DMS153 (cell line): ENCODE measurements at regions not wholly inside any gene's neighbourhood (a gene's known extent, or its start where the extent isn't known, plus 50 kb on each side); places are given as distances from the start of the nearest gene placed in this dataset.
A peak's percentile ranks its signal among the peaks of the same experiment; 100 is the strongest.

Experiments
- DNase-seq: peaks from one replicate; lab custom pipeline; 2025; lab: John Stamatoyannopoulos, UW

DNA sequence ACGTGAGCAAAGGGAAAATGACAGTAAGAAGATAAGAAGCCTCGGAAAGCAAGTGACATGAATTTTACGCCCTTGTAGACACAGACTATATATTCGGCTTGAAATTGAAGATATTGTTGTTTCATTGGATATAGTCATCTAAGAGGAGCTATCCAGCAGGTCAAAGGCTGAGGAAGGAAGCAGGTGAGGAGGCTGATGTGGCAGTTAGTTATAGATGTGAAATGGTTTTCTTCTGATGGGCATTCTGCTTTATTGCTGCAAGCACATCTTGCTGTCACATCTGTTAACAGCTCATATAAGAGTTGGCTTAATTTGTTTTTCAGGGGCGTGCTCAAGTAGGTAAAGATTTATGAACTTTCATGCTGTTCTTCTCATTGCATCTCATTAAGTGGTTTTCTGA is 146.1 kb downstream of the KLF5 start:
- no peak for DNase-seq

DNA sequence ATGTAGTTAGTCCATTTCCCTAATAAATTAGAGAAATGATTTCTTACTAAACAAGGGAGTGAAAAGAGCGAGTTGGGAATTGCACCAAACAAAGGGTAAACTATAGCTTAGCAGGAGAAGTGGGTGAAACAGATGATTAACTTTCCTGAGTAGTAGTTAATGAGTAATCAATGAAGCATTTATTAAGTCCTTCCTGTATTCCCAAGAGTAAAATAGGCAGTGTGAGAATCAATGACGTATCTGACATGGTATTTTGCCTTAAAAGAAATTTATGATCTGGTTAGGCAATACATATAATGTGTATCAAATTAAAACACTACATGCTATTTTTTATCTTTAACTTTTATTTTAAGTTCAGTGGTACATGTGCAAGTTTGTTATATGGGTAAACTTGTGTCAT is 142.8 kb downstream of the KLF5 start:
- DNase-seq = no peak

DNA sequence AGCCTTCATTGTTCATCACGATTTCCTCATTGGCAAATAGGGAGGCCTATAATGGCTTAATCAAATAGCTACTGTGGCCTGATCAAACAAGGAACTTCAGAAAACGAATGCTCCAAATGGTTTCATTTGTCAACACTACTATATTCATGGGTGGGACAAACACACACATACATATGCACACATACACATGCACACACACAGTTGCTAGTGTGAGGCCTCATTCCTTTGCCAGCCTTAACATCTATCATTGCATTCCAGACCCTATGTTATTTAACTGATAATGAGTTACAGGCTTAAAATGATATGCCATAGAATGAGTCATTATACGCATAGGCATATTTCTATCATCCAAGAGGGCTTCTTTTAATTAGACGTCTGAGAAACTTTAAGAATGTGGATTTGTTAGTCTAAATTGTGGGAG is 140.2 kb downstream of the KLF5 start:
- peak; percentile 75 for DNase-seq

DNA sequence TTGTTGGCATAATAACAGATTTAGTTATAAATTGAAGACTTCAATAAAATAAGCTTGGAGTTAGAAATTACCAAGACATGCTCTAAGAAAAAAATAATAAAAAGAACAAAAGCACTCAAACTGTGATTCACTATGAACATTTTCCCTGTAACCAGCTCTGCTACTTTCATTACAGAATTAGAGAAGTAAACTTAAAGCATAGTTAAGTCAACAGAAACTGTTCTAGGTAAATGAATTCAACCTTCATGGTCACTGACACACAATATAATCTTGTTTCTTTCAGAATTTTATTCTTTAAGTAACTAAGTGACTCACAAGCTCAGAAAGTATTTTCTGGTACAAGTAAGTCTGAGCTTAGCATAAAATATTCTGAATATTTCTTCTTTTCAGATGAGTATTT is 136.3 kb downstream of the KLF5 start:
- DNase-seq = no peak

DNA sequence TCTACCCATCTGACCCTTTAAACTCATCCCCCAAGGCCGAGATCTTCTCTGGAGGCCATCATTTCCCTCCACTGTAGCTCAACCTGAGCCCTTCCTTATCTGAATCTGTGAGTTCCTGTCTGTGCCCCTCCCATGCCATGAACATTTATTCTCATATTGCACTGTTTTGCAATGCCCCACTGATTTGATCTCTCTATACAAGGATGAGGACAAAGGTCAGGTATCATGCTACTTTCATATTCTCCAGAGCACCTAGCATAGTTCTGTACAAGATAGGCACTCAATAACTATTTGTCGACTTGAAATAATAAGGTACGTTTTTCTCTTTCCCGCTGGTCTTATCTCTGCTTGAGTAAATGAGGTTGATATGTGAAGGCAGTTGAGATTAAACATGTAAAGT is 135.5 kb downstream of the KLF5 start:
- no peak for DNase-seq

DNA sequence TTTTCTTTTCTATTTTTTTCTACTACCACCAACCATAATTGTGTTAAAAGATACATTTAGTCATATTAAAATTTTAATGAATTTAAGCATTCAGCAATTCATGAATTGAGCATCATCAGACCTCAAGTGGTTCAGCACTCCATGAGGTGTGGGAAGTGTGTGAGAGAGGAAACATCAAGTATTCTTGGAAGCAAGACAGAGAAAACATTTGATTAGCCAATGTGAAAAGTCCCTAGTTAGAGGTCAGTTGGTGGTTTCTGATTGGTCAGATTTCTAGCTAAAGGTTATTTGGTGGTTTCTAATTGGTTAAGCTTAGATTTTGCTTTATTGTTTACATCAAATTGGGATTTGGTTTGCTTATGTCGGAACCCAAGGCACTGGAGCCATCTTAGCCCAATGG is 134.7 kb downstream of the KLF5 start:
- no peak for DNase-seq

DNA sequence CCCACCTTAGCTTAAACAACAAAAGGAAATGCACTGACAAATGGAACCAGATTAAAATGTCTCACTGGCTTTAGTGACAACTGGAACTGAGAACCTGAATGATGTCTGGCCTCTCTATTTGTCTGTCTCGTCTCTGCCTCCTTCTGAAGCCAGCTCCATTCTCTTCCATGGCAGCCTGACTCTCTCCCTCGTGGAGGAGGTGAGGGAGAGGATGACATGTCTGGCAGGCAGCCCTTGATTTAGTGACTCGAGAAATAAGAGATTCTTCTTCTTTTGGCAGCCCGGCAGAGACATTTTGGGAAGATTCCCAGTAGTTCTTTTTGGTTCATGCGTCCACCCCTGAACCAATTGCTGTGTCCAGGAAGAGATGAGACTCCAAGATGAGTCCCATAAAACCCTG is 131.7 kb downstream of the KLF5 start:
- no peak for DNase-seq

DNA sequence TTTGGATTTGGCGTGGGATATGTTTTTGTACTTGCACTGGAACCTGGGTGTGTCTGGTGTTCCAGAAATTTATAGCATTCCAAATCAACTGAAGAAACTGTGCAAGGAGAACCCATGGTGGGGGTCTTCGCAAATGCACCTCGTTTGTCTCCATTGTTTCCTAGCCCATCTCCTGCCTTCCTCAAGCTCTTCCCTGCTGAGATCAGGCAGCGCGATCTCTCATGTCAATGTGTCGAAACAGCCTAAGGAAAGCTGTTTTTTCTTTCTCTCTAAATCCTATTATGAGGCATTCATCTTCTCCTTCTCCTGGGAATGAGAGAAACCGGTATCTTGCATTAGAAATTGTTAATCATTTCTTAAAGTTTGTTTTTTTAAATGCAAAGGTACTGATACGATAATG is 131.0 kb downstream of the KLF5 start:
- DNase-seq = no peak

DNA sequence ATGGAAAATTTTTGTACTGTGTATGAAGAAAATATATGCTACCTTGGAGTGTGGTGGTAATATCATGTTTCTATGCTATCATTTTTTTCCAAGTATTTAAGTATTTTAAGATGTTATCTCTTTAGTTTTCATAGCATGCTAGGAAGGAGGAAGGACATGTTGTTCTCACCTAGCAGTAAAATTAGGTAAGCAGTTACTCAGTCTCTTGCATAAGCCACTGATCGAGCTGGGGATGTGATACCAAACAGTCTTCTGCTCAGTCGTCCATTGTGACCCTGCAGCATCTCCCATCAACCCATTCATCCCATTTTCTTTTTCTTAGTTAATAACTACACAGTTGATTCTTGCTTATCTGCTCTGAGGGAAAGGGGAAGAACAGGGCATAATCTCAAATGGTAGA is 130.6 kb downstream of the KLF5 start:
- DNase-seq = no peak

DNA sequence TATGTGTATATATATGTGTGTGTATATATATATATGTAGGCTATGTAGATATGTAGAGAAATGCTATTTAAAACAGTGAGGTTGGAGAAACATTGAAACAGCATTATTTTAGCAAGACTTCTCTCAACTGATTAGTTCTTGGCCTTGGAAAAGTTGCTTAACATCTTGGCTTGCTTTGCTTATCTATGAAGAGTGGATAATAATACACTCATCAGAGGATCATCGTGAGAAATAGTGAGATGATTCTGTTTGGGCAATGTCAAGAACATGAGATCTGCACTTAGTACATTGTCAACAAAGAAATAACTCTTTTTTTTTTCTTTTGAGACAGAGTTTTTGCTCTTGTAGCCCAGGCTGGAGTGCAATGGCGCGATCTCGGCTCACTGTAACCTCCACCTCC is 128.3 kb downstream of the KLF5 start:
- no peak for DNase-seq

DNA sequence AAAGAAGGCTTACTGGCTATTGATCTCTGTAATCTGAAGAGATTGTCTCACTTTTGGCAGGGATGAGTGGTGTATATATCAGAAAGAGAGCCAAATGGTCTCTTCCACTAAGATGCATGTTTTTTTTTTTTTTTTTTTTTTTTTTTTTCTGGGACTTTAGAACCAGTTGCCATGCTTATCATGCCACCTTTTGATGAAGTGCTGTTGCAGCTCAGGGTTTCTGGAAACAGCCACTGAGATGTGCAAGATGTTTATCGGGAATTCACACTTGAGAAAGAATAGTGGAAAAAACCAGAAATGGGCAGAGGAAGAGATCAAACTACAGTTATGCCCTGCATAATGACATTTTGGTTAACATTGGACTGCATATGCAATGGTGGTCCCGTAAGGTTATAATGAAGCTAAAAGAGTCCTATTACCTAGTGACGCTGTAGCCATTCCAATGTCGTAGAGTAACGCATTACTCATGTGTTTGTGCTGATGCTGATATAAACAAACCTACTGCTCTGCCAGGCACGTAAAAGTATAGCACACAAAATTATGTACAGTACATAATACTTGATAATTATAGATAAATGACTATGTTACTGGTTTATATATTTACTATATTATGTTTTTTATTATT is 121.0 kb downstream of the KLF5 start:
- no peak for DNase-seq

DNA sequence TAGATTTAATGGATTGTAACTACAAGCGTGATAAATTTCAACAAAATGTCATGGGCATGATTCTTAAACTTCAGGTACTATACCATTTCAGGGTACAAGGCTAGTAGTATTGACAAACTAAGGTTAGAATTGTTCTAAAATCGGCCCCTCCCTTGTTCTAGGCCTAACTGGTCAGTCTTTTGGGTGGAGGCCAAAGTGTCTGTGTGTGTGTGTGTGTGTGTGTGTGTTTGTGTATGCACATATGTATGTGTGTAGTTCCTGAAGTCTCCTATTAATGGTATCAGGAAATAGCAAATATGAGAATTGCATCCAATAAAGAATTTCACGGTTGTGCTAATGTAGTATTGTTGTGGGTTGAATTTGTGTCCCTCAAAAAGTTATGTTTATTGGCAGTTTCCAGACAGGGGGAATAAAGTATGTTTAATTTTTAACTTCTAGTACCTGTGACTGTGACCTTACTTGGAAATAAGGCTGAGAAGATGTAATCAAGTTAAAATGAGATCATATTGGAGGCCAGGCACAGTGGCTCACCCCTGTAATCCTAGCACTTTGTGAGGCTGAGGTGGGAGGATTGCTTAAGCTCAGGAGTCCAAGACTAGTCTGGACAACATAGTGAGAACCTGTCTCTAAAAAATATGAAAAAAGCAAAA is 119.2 kb downstream of the KLF5 start:
- DNase-seq = no peak

DNA sequence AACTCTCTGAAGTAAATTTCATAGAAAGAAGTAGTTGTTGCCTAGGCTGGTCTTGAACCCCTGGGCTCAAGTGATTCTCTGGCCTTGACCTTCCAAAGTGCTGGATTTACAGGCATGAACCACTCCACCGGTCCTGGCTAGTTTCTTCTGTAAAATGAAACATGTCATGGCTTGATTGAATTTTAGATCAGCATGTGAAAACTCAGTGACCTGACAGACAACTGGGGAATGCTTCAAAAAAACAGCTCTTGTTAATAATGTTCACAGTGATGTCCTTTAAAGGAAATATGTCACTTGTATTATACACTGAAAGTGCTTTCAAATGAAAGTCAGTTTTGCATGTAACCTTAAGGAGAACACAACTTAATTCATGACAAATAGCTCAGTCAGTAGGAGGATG is 118.2 kb downstream of the KLF5 start:
- no peak for DNase-seq

DNA sequence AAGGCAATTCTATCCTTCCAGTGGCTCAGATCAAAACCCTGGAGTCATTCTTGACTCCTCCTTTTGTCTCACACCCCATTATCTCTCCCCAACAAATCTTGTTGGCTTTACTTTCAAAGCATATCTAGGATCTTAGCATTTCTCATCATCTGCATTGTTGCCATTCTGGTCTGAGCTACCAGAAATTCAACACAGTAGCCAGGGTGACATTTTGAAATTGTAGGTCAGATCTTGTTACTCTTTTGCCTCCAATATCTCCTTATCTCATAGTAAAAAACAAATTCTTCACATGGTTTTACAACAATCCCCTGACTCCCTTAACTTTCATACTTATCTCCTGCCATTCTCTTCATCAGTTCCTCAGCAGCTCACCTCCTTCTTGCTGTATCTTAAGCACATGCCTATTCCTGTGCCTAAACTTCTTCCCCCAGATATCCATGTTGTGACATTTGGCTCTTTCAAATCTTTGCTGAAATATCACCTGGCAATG is 115.8 kb downstream of the KLF5 start:
- no peak for DNase-seq

DNA sequence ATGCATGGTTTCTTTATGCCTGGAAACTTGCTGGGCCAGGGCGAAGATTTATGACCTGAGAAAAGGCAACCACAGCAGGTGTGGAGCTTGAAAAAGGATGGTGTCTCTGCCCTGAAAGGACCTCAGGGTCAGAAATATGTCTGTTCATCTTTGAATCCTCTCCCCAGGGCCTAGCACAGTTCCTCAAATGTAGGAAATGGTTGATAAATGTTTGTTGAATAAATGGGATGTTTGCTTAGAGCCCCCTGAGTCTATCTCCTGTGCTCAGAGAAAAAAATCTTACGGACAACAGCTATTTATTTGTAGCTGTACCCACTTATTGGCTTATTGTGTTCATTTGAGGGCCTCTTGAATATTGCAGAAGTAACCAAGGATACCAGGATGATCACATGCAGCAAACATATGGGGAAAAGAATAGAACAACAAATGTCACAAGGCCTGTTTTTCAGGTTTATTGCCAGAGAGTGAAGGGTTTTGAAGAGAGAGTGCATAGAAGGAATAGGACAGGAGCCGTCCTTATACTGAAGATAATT is 114.5 kb downstream of the KLF5 start:
- DNase-seq = peak; percentile 92

DNA sequence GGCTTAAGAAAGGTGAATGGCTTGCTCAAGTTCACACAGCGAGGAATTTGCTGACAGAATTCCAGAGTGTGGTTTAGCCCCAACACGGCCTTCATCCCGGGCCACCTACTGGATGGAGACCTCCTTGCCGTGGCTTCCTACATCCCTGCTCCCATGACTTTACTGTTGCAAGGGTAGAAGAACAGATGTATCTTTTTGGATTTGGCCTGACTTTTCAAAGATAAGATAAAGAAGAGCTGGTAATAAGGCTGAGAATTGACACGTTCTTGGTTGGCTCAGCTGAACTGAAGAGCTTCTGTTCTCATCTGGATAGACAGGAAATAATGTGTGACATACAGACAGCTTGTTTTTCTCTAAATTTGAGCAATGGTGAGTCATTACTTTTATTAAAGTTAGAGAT is 113.1 kb downstream of the KLF5 start:
- no peak for DNase-seq

DNA sequence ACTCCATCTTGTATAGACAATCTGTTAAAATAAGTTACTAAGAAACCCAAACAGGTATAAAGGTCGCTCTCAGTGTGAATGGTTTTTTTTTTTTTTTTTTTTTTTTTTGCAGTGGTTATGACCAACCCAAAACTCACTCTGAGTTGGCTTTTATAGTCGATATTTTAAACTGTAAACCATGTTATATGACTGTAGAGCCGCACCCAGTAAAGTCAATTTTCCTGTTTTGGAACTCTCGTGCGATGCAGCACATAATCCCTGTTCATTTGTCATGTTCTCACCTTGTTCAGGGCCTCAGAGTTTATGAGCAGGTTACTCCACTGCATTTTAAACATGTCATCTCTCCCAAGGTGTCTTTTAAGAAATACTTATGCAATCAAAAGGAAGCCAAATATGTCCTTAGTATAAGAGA is 112.5 kb downstream of the KLF5 start:
- peak; percentile 20 for DNase-seq

DNA sequence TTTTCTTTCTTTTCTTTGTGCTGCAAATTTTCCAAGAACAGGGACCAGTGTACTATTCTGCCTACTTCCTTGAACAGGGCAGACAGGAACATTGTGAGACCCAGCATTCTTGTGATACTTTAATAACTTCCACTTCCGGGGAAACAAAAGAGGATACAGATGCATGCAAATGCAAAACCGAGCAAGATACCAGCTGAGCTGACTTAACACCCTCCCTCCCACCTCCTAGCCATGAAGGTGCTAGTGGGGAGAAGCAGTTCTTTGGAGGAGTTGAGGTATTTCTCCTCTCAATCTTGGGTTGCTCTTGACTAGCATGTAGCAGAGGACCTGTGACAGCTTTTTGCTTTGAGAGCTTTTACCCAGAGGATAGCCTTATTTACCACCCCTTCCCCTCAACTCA is 111.2 kb downstream of the KLF5 start:
- no peak for DNase-seq

DNA sequence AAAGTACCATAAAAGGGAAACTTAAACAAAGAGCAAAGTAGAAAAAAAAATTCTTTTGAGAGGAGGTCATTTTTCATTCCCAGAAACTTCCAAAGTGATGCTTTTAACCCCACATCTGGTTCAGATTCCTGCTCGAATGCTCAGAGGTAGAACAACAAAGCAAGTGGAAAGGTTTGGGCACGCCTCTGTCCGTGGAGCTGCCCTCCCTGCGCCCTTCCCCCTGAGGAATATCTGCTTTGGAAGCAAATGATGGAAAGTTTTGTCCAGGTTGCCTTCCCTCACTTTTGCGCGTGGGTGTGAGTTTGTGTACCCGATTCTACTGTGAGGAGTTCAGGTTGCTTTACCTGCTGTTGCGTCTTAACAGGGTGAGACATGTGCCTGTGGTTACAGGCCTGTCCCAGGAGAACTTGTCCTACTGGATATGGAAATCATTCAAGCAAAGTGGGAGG is 110.2 kb downstream of the KLF5 start:
- DNase-seq = no peak

DNA sequence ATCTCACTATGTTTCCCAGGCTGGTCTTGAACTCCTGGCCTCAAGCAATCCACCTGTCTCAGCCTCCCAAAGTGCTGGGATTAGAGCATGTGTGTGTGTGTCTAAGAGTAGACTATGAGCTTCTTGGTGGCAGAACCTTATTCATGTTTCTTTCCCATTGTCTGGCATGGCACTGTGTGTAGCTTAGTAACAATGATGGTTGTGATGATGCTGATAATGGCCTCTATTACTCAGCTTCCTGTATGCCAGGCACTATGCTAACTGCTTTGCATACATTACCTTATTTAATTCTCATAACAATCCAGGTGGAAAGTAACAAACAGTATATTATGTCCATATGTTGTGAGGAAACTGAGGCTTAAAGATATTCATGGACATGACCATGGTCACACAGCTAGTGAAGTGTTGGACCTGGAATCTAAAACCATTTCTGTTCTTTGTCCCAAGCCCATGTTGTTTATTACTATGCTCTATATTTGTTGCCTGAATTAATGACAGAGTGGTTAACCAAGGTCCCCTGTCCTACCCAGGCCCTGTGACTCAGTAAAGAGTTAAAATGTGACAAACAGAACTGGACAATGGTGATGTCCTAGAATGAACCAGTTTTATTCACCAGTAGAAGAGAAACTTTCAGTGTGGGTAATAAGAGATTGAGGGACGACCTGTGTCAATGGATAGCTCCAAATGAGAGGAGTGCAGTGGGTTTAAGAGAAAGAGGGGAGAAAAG is 109.6 kb downstream of the KLF5 start:
- no peak for DNase-seq

DNA sequence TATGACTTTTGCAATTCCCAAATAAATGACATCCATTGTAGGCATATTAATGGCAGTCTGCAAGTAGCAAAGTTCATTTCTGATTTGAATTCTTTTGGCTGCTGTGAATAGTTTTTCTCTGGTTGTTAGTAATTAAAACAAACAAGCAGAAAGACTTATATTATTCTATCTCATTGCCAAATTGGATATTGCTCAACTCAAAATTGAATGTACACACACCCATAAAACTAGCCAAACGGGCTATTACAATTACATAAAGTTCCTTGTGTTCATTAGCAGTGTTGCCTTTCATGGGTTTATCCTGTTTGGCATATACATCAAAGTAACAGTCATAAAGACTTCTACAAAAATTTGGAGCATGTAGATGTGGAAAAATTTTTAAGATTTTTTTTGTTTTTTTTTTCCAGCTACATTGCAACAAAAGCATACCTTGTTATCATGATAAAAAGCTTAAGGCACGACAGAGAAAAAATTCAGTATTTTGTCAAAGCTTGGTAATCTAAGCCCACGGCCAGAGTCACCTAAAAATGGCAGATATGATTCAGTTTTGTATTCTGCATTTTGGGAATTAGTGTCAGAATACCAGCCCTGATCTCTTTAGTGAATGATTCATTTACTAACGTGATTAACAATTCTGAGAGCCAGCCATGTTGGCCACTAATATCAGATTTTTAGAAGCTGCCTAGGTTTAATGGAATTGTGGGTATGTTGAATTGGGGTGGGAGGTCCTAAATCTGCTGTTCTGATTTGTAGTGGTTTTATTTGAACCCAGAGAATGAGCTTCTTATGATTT is 108.4 kb downstream of the KLF5 start:
- DNase-seq = no peak

DNA sequence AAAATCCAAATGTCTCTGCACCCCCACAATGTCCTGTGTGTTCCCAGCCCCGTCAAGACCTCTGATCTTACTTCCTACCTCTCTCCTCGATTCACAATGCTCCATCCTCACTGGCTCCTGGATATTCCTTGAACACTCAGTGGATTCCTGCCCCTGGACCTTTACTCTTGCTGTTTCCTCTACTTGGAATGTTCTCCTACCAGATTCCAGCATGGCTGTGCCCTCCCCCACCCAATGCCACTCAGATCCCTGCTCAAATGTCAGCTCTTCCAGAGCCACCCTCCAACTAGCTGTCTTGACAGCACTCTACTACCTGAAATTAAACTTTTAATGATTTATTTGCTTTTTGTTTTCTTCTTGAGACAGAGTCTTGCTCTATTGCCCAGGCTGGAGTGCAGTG is 107.4 kb downstream of the KLF5 start:
- DNase-seq = no peak
